Naive B cell (primary cell): ENCODE measurements at regions not wholly inside any gene's neighbourhood (a gene's known extent, or its start where the extent isn't known, plus 50 kb on each side); places are given as distances from the start of the nearest gene placed in this dataset.
A peak's percentile ranks its signal among the peaks of the same experiment; 100 is the strongest.

ENCODE experiments used
- ATAC-seq, 2 donors: fragments of 150-1000 bp; cut with Tn5 transposase; 2 replicates each; pipeline ENCODE4 v1.10.0; 2021; ENCODE audit warnings: low read depth in 2 of 2, mild to moderate bottlenecking in 2 of 2, moderate library complexity in 2 of 2
- DNase-seq: peaks from one replicate; pipeline ENCODE4 v3.0.0; 2022
- H3K27ac Mint-ChIP-seq, 6 donors: one replicate each; pipeline ENCODE4 v1.8.0; 2020 to 2022; ENCODE audit warnings: mild to moderate bottlenecking in 6 of 6, mixed read lengths in 6 of 6, moderate library complexity in 5 of 6, inconsistent platforms in 2 of 6
- H3K27me3 Mint-ChIP-seq, 3 donors: one replicate each; pipeline ENCODE4 v1.8.0; 2021 to 2022; ENCODE audit warnings: mixed read lengths in 3 of 3, mild to moderate bottlenecking in 1 of 3
- H3K36me3 Mint-ChIP-seq, 2 donors: one replicate each; pipeline ENCODE4 v1.8.0; 2020 to 2022; ENCODE audit warnings: mixed read lengths in 2 of 2, inconsistent platforms in 1 of 2, mild to moderate bottlenecking in 1 of 2
- H3K4me1 Mint-ChIP-seq, 3 donors: one replicate each; pipeline ENCODE4 v1.8.0; 2020 to 2022; ENCODE audit warnings: mixed read lengths in 3 of 3, inconsistent platforms in 1 of 3, mild to moderate bottlenecking in 1 of 3, moderate library complexity in 1 of 3
- H3K4me3 Mint-ChIP-seq, 8 donors: one replicate each; pipeline ENCODE4 v1.8.0; 2020 to 2022; ENCODE audit warnings: mild to moderate bottlenecking in 8 of 8, mixed read lengths in 8 of 8, moderate library complexity in 8 of 8, inconsistent platforms in 2 of 8
- H3K9me3 Mint-ChIP-seq, 7 donors: one replicate each; pipeline ENCODE4 v1.8.0; 2020 to 2022; ENCODE audit warnings: mixed read lengths in 7 of 7, mild to moderate bottlenecking in 5 of 7, inconsistent platforms in 2 of 7, moderate library complexity in 1 of 7

DNA sequence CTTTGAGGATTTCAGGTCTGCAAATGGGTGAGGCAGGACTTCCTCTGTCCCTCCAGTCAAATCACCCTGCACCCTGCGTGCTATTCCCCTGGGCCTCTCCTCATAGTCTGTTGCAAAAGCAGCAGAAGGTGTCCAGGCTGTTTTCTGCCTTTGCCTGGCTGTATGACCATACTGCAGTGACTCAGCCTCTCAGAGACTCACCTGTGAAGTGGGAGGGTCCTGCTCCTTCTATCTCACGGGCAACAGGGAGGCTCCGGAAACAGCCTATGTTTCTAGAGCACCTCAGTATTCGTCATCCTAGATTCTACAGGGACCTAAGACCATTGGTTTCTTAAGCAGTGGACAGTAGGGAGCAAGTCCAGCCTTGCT, 216.4 kb downstream of the TLE3 start:
- Mint-ChIP-seq H3K36me3 (no peaks in the 10 kb centered on the region), H3K27ac (peak overlapping the region in 4 of 6 donors; percentile 5 to 92 (median 59)), H3K4me1 (peaks cover 16 to 25% (median 24%) of the 10 kb centered on the region in 3 donors), H3K27me3 (peaks cover 7 to 43% (median 10%) of the 10 kb centered on the region in 3 donors), H3K9me3 (peaks cover 0 to 12% (median 0%) of the 10 kb centered on the region in 7 donors), H3K4me3 (peak overlapping the region in 5 of 8 donors; percentile 34 to 85 (median 70))
- no peak for ATAC-seq
- no peak for DNase-seq

DNA sequence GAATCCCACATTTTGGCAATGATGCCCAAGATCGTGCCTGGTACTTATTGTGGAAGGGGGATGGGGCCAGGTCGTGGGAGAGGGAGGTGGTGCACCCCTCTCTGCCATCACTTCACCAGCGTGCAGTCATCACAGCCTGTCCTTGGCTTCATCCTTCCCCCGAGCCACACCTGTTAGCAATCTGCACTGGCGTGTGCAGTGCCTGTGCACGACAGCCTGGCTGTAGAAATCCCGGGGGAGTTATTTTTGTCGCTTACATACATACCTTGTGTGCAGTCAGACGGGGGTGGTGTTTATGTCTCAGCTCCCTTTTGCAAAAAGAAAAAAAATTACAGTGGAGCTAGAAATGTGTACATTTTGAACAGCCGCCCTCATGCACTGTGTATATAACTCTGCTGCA, 216.0 kb downstream of the TLE3 start:
- no peaks in the 10 kb centered on the region for H3K36me3 Mint-ChIP-seq
- H3K27ac Mint-ChIP-seq: peak overlapping the region in 4 of 6 donors; percentile 5 to 92 (median 59)
- H3K4me1 Mint-ChIP-seq: peaks cover 16 to 25% (median 24%) of the 10 kb centered on the region in 3 donors
- H3K4me3 Mint-ChIP-seq: peak overlapping the region in 2 of 8 donors; percentile 70 to 85
- peaks cover 0 to 12% (median 0%) of the 10 kb centered on the region in 7 donors for H3K9me3 Mint-ChIP-seq
- ATAC-seq (peak; percentile 40 to 98), DNase-seq (peak; percentile 11)
- peaks cover 10 to 43% (median 13%) of the 10 kb centered on the region in 3 donors for H3K27me3 Mint-ChIP-seq

DNA sequence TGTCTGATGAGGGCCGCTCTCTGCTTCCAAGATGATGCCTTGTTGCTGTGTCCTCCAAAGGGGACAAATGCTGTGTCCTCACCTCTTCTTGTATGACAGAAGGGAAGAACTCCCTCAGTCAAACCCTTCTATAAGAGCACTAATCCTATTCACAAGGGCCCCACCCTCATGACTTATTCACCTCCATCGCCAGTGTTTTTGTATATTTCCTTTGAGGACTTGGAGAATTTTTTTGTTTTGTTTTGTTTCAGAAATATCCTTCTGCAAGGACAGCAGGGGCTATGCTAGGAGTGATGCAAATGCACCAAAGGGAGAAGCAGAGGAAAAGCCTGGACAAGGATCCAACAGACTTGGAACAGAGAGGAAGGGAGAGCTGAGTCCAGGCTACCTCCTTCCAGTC, 214.4 kb downstream of the TLE3 start:
- Mint-ChIP-seq H3K27me3 (peaks cover 21 to 51% (median 26%) of the 10 kb centered on the region in 3 donors), H3K9me3 (peaks cover 0 to 12% (median 3%) of the 10 kb centered on the region in 7 donors), H3K4me1 (peaks cover 20 to 25% (median 24%) of the 10 kb centered on the region in 3 donors), H3K27ac (peak overlapping the region in 2 of 6 donors; percentile 10 to 50), H3K4me3 (no peak overlapping the region), H3K36me3 (peaks cover 0 to 7% of the 10 kb centered on the region in 2 donors)
- DNase-seq (no peak), ATAC-seq (no peak)

DNA sequence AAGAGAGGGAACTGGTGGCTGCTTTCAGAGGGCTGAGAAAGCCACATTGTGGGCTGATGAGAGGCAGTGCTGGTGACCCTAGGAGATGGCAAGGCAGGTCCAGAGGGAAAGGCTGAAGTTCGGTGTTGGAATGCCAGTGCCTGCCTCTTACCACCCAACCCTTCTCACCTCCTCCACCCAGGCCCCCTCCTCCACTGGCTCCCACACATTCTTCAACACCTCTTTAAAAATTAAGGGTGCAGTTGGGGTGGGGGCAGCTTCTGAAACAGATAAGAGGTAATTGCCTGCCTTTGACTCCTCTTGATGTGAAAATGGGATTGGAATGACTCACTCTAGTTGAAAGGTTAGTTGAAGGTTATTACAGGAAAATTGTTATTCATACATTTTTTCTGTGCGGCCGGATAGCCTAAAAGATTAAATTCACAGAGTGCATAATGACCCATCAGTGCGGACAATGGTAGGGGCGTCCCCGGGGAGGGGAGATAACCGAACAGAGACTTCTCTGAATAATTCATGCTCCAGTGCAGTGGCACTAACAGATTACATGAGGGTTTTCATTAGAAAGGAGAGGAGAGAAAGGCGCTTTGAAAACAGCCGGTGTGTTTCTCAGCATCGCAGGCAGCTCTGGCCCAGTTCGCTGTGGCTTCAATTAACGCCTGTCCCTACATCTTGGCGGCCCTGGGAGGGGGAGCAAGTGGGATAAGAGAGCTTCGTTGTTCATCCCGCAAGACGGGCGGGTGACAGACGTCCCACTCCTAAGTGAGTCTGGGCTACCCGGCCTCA, 212.4 kb downstream of the TLE3 start:
- DNase-seq (no peak), ATAC-seq (no peak)
- Mint-ChIP-seq H3K4me3 (peak overlapping the region in 1 of 8 donors; percentile 42), H3K27ac (peak overlapping the region in 1 of 6 donors; percentile 20), H3K9me3 (peaks cover 0 to 13% (median 3%) of the 10 kb centered on the region in 7 donors), H3K4me1 (peaks cover 19 to 22% (median 21%) of the 10 kb centered on the region in 3 donors), H3K36me3 (peaks cover 0 to 7% of the 10 kb centered on the region in 2 donors), H3K27me3 (peaks cover 26 to 59% (median 34%) of the 10 kb centered on the region in 3 donors)

DNA sequence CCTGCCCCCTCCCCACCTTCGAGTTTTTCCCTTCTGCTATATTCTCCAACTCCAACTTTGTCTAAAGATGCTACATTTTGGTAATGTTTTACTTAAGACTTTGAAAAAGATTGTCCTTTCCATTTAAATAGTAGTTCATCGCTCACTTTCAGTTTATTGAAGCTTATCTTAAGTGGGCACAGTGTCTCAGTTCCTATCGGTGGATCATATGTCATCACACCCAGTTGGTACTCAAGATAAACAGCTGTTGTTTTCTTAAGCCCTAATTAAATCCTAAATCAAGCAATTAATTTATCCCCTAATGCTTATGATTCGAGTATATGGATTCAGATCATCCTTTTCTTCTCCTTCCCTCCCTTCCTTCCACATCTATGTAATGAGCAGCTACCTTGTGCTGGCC, 210.7 kb downstream of the TLE3 start:
- DNase-seq (no peak), ATAC-seq (no peak)
- peaks cover 4 to 23% (median 9%) of the 10 kb centered on the region in 7 donors for H3K9me3 Mint-ChIP-seq
- H3K36me3 Mint-ChIP-seq: peaks cover 0 to 12% of the 10 kb centered on the region in 2 donors
- H3K27ac Mint-ChIP-seq: no peak overlapping the region
- H3K4me3 Mint-ChIP-seq: no peak overlapping the region
- peaks cover 26 to 67% (median 38%) of the 10 kb centered on the region in 3 donors for H3K27me3 Mint-ChIP-seq
- peaks cover 5 to 6% (median 5%) of the 10 kb centered on the region in 3 donors for H3K4me1 Mint-ChIP-seq

DNA sequence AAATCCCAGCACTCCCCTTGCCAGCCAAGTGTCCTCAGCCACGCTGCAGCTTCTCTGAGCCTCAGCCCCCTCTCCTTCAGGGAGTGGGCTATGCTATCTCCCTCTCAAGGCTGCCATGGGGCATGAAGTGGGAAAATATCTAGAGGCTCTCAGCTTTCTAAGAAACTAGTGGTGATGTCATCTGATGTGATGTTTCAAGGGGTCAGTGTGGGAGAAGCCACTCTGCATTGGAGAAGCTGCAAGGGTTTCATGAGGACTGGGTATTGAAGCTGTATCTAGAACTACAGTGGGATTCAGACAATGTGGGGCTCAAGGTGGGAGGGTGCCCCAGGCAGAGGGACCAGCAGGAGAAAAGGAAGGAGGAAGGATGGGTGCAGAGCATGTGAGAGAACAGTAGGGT, 210.2 kb downstream of the TLE3 start:
- H3K4me1 Mint-ChIP-seq: peaks cover under 1 to 5% (median 1%) of the 10 kb centered on the region in 3 donors
- ATAC-seq (no peak), DNase-seq (no peak)
- H3K27me3 Mint-ChIP-seq: peaks cover 26 to 67% (median 38%) of the 10 kb centered on the region in 3 donors
- peaks cover 0 to 12% of the 10 kb centered on the region in 2 donors for H3K36me3 Mint-ChIP-seq
- peak overlapping the region in 1 of 6 donors; percentile 33 for H3K27ac Mint-ChIP-seq
- peak overlapping the region in 1 of 8 donors; percentile 64 for H3K4me3 Mint-ChIP-seq
- H3K9me3 Mint-ChIP-seq: peaks cover 4 to 23% (median 9%) of the 10 kb centered on the region in 7 donors

DNA sequence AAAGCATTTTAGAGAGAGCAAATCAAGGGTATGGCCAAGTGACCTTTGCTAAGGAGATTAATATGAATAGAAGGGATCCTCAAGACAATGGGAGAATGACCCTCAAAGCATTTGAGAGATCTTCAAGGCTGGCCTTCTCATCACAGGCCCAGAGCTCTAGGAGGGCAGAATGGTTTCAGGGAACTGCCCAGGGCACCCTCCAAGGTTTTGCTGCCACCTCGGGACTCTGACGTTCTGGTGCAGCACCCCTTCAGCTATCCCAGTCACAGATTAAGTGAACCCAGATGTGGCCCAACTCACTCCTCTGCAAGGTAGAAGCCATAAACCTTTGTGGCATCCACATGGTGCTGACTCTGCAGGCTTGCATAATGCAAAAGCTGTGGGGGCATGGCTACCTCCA, 209.3 kb downstream of the TLE3 start:
- Mint-ChIP-seq H3K4me1 (peaks cover 0 to 5% (median 0%) of the 10 kb centered on the region in 3 donors), H3K4me3 (peak overlapping the region in 1 of 8 donors; percentile 21)

DNA sequence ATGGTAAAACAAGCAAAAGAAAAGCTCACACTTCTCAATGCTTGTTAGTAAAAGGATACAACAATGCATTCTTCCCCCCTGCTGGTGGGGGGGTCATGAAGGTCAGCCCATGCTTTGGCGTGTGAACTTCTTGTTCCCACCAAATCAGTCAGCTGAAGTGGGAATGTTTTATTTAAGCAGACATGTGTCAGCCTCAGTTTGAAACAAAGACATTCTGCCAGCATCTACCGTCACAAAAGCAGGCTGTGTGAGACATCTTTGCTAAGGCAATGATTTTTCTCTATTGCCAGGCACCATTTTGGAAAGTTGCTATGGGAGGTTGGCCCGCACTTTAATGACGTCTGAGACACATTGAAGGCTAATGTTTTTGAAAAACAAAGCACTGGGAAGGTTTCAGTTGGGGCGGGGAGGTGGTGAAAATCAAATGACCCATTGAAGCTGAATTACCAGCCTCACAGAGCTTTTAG, 206.6 kb downstream of the TLE3 start:
- peaks cover 4 to 17% (median 8%) of the 10 kb centered on the region in 7 donors for H3K9me3 Mint-ChIP-seq
- ATAC-seq (no peak), DNase-seq (no peak)
- no peak overlapping the region for H3K4me3 Mint-ChIP-seq
- no peak overlapping the region for H3K27ac Mint-ChIP-seq
- peaks cover 37 to 74% (median 55%) of the 10 kb centered on the region in 3 donors for H3K27me3 Mint-ChIP-seq
- H3K36me3 Mint-ChIP-seq: peaks cover 8 to 12% of the 10 kb centered on the region in 2 donors
- H3K4me1 Mint-ChIP-seq: peaks cover 0 to 7% (median 5%) of the 10 kb centered on the region in 3 donors

More for the DNA sequence above, 209.3 kb downstream of the TLE3 start:
- H3K27ac Mint-ChIP-seq: no peak overlapping the region
- DNase-seq (no peak), ATAC-seq (no peak)
- H3K27me3 Mint-ChIP-seq: peaks cover 26 to 68% (median 40%) of the 10 kb centered on the region in 3 donors
- H3K36me3 Mint-ChIP-seq: peaks cover 0 to 12% of the 10 kb centered on the region in 2 donors
- peaks cover 4 to 18% (median 7%) of the 10 kb centered on the region in 7 donors for H3K9me3 Mint-ChIP-seq

DNA sequence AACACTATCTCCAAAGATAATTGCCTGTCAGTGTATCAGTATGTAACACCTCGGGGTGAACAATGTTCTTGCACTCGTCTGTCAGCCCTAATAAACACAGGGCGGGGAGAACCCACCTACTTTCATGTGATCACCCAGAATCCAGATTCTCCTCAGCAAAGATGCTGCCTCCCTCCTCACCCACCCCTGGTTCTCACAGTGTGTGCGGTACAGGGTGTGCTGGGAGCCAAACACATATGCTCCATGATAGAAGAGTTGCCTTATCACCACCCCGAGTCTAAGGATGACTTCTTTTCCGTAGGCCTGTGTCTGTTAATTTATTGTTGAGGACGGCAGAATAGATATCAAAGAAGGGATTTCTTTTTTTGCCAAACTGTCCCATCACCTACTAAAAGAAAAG, 206.1 kb downstream of the TLE3 start:
- Mint-ChIP-seq H3K27me3 (peaks cover 38 to 72% (median 52%) of the 10 kb centered on the region in 3 donors), H3K4me1 (peaks cover 0 to 7% (median 5%) of the 10 kb centered on the region in 3 donors), H3K9me3 (peaks cover 4 to 17% (median 8%) of the 10 kb centered on the region in 7 donors), H3K4me3 (no peak overlapping the region), H3K36me3 (peaks cover 10 to 12% of the 10 kb centered on the region in 2 donors), H3K27ac (no peak overlapping the region)
- ATAC-seq: no peak
- no peak for DNase-seq

DNA sequence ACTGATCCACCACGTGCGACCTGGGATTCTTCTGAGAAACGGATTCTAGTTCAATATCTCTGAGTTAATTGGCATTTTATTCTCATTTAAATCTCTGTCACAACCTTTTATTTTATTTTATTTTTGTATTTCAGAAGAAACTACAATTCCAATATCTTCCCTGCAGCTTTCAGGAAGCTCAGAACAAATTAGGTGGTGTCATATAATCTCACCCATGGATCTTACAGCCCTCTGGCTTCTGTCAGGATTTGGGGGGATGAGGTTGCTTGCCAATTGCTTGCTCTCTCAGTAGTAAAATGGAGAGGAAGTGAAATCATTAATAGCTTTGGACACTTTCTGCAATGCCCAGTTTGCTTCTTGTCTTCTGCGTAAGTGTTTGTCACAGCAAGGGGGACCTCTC, 205.4 kb downstream of the TLE3 start:
- no peak overlapping the region for H3K4me3 Mint-ChIP-seq
- ATAC-seq: no peak
- H3K36me3 Mint-ChIP-seq: peaks cover 10 to 12% of the 10 kb centered on the region in 2 donors
- H3K27me3 Mint-ChIP-seq: peaks cover 30 to 64% (median 52%) of the 10 kb centered on the region in 3 donors
- no peak for DNase-seq
- H3K4me1 Mint-ChIP-seq: peaks cover 0 to 7% (median 5%) of the 10 kb centered on the region in 3 donors
- no peak overlapping the region for H3K27ac Mint-ChIP-seq
- peaks cover 4 to 17% (median 8%) of the 10 kb centered on the region in 7 donors for H3K9me3 Mint-ChIP-seq

DNA sequence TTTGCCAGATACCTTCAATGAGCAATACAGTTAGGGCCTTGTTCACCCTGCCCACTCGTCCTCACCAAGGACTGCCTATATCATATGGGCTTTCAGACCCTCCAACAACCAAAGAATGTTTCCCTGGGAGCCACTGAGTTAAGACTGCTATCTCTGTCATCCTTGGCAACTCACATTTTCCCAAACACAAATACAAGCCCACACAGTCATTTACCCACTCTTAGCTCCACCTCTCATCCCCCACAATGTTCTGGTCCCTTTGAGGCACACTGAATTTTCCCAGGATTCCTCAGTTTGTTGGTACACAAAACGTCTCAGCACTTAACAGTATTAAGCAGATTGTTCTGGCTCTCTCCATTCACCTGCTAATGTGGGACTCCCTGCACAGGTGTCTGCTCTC, 204.6 kb downstream of the TLE3 start:
- Mint-ChIP-seq H3K27me3 (peaks cover 28 to 62% (median 50%) of the 10 kb centered on the region in 3 donors), H3K4me1 (peaks cover 0 to 7% (median 0%) of the 10 kb centered on the region in 3 donors), H3K36me3 (peaks cover 6 to 10% of the 10 kb centered on the region in 2 donors), H3K4me3 (no peak overlapping the region), H3K9me3 (peaks cover 2 to 17% (median 8%) of the 10 kb centered on the region in 7 donors), H3K27ac (peak overlapping the region in 1 of 6 donors; percentile 63)
- ATAC-seq (no peak), DNase-seq (no peak)

DNA sequence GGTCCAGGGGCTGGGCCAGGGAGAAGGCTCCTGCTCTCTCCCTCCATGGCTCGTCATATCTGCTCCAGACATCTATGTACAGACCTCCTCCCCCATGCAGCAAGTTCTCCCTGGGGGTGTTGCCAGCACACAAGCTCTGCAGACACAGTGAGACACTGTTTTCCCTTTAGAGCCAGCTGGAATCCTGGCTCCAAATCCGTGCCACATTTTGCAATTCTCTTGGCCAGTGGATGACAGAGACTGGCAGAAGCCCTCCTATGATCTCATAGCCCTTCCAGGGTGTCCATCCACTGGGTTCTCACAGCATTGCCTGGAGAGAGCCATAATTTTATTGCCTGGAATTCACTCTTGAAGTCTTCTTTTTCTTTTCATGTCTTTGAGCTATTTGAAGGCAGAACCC, 203.9 kb downstream of the TLE3 start:
- DNase-seq (no peak), ATAC-seq (no peak)
- Mint-ChIP-seq H3K4me3 (no peak overlapping the region), H3K4me1 (peaks cover 0 to 7% (median 0%) of the 10 kb centered on the region in 3 donors), H3K36me3 (peaks cover 4 to 10% of the 10 kb centered on the region in 2 donors), H3K9me3 (peaks cover 2 to 17% (median 8%) of the 10 kb centered on the region in 7 donors), H3K27me3 (peaks cover 32 to 57% (median 43%) of the 10 kb centered on the region in 3 donors), H3K27ac (no peak overlapping the region)

DNA sequence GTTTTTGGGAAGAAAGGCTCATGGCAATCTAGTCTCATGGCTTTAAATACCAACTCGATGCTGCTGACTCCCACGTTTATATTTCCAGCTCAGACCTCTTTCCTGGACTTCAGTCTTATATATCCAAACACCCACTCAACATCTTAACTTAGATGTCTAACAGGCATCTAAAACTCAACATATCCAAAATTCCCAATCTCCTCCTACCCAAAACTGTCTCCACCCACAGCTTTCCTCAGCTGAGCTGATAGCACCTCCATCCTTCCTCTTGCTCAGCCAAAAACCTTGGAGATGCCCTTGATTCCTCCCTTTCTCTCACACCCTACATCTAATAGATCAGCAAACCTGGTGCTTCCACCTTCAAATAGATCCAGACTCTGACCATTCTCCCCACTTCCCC, 202.5 kb downstream of the TLE3 start:
- Mint-ChIP-seq H3K36me3 (peaks cover 4 to 10% of the 10 kb centered on the region in 2 donors), H3K27me3 (peaks cover 37 to 56% (median 39%) of the 10 kb centered on the region in 3 donors)

More for the DNA sequence above, 202.5 kb downstream of the TLE3 start:
- Mint-ChIP-seq H3K4me3 (no peak overlapping the region), H3K4me1 (peaks cover 0 to 7% (median 0%) of the 10 kb centered on the region in 3 donors), H3K27ac (peak overlapping the region in 1 of 6 donors; percentile 13), H3K9me3 (peaks cover 2 to 16% (median 8%) of the 10 kb centered on the region in 7 donors)
- no peak for ATAC-seq
- no peak for DNase-seq
